GM10248 (cell line): ENCODE measurements at regions not wholly inside any gene's neighbourhood (a gene's known extent, or its start where the extent isn't known, plus 50 kb on each side); places are given as distances from the start of the nearest gene placed in this dataset.

Experiments used
- CTCF ChIA-PET: fragments of 300-600 bp; sonication (Branson Sonifier 250); formaldehyde crosslinking; extraction: SDS; loops from one replicate; lab custom pipeline; 2021; ENCODE audit warnings: antibody characterized with exemption; lab: Yijun Ruan, JAX
- POLR2A ChIA-PET: fragments of 350-650 bp; sonication (Branson Sonifier 250); formaldehyde crosslinking; extraction: SDS; loops from one replicate; lab custom pipeline; 2020; ENCODE audit warnings: antibody characterized with exemption; lab: Yijun Ruan, JAX
- DNase-seq: peaks from one replicate; pipeline ENCODE4 v3.0.0; 2012; ENCODE audit errors: extremely low spot score
- CTCF ChIP-seq: IDR thresholded peaks from 2 replicates; pipeline ENCODE4 v1.5.1; 2012; ENCODE audit warnings: mild to moderate bottlenecking, low read depth; ENCODE audit errors: extremely low read depth, missing control alignments, control extremely low read depth

- CTCF ChIA-PET: interaction anchor here (0.9 kb wide), 1 partner anchor 8 kb away, joined by 3 read pairs; no protein-coding TSS in a partner anchor
- POLR2A ChIA-PET: no interaction called here
Observed at GRCh38 chr12:105799103-105799502, 339.7 kb downstream of the NUAK1 start.

GRCh38 chr12:105801351-105801750, 337.4 kb downstream of the NUAK1 start:
- POLR2A ChIA-PET: no interaction called here
- no peak for DNase-seq
- CTCF ChIA-PET: no interaction called here
- no peak for TF ChIP-seq CTCF

More at GRCh38 chr12:105799103-105799502, 339.7 kb downstream of the NUAK1 start:
- DNase-seq: no peak
- TF ChIP-seq CTCF: no peak

GRCh38 chr12:105803292-105803691, 335.5 kb downstream of the NUAK1 start:
- ChIA-PET POLR2A (no interaction called here), CTCF (no interaction called here)
- no peak for TF ChIP-seq CTCF
- DNase-seq: no peak

GRCh38 chr12:105804591-105805265, 334.0 kb downstream of the NUAK1 start:
- no peak for TF ChIP-seq CTCF

GRCh38 chr12:105805730-105806399, 332.9 kb downstream of the NUAK1 start:
- no peak for DNase-seq
- no peak for TF ChIP-seq CTCF
- ChIA-PET POLR2A (no interaction called here), CTCF (no interaction called here)

More at GRCh38 chr12:105804591-105805265, 334.0 kb downstream of the NUAK1 start:
- CTCF ChIA-PET: no interaction called here
- no peak for DNase-seq
- POLR2A ChIA-PET: no interaction called here

- DNase-seq: no peak
- no peak for TF ChIP-seq CTCF
- ChIA-PET CTCF (no interaction called here), POLR2A (no interaction called here)
Observed at GRCh38 chr12:105806400-105806770, 332.4 kb downstream of the NUAK1 start.
